GM12875 (cell line): ENCODE measurements at regions not wholly inside any gene's neighbourhood (a gene's known extent, or its start where the extent isn't known, plus 50 kb on each side); places are given as distances from the start of the nearest gene placed in this dataset.

Source experiments
- H3K4me3 ChIP-seq: one replicate; pipeline ENCODE4 v1.5.1; 2011; ENCODE audit warnings: low read depth, low read length, control low read depth
- TF ChIP-seq, protein P1 (sequence below): IDR thresholded peaks from 2 replicates; pipeline ENCODE4 v1.5.1; 2011; ENCODE audit warnings: low read depth, mild to moderate bottlenecking, control low read depth, inconsistent platforms, low read length, moderate library complexity, borderline replicate concordance; ENCODE audit not compliant: insufficient read depth

DNA sequence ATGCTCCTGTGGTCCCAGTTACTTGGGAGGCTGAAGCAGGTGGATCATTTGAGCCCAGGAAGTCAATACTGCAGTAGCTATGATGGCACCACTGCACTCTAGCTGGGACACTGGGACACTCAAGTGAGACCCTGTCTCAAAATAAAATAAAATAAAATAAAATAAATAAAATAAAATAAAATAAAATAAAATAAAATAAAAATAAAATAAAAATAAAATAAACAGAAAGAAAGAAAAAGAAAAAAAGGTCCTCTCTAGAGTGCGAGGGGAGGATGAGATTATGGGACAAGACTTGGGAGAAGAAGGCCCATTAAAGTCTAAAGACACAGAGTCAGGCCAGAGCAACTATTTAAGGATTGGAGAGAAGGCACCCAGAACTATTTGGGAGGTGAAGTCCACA, 172.5 kb downstream of the IER5 start:
- H3K4me3 ChIP-seq = no peak overlapping the region
- TF ChIP-seq, protein P1, sequence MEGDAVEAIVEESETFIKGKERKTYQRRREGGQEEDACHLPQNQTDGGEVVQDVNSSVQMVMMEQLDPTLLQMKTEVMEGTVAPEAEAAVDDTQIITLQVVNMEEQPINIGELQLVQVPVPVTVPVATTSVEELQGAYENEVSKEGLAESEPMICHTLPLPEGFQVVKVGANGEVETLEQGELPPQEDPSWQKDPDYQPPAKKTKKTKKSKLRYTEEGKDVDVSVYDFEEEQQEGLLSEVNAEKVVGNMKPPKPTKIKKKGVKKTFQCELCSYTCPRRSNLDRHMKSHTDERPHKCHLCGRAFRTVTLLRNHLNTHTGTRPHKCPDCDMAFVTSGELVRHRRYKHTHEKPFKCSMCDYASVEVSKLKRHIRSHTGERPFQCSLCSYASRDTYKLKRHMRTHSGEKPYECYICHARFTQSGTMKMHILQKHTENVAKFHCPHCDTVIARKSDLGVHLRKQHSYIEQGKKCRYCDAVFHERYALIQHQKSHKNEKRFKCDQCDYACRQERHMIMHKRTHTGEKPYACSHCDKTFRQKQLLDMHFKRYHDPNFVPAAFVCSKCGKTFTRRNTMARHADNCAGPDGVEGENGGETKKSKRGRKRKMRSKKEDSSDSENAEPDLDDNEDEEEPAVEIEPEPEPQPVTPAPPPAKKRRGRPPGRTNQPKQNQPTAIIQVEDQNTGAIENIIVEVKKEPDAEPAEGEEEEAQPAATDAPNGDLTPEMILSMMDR = no peak

DNA sequence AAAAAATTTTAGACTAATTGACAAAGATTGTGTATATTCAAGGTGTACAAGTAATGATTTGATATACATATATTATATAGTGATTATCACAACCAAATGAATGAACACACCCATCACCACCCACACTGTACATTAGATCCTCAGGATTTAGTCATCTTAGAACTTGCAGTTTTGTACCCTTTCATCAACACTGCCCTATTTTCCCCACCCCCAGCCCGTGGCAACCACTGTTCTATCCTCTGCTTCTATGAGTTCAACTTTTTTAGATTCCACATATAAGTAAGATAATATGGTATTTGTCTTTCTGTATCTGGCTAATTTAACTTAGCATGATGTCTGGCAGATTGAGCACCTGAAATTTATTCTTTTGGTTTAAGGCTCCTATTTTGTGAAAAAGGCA, 173.6 kb downstream of the IER5 start:
- TF ChIP-seq, protein P1 = no peak

DNA sequence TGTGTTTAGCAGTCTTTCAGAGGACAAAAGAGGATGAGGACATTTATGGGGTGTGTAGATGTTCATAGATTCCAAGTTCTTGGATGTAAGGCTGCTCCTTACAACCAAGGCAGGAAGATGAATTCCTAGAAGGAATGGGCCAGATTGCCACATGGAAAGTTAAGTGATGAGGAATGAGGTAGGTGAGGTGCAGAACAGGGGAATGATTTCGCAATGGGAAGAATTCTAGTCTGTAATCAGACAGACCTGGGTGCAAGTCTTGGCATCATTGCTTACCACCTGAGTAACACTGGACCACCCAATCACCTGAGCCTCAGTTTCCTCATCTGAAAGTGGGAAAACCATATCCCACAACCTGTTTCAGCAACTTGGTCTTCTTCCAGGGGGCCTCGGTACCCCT, 174.9 kb downstream of the IER5 start:
- no peak overlapping the region for H3K4me3 ChIP-seq
- TF ChIP-seq, protein P1 = no peak

More for the DNA sequence above, 173.6 kb downstream of the IER5 start:
- no peak overlapping the region for H3K4me3 ChIP-seq

DNA sequence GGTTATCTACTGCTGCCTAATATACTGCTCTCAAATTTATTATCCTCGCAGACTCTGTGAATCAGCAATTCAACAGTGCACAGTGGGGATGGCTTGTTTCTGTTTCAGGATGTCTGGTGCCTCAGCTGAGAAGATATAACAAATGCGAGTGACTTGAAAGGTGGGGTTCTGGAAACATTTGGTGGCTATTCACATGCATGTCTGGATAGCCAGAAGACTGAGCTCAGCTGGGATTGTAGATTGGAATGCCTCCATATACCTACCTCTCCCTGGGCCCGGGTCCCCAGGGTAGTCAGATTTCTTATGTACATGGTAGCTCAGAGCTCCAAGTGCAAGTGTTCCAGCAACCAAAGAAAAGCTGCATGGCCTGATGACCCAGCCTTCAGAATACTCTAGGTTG, 176.3 kb downstream of the IER5 start:
- no peak overlapping the region for H3K4me3 ChIP-seq

DNA sequence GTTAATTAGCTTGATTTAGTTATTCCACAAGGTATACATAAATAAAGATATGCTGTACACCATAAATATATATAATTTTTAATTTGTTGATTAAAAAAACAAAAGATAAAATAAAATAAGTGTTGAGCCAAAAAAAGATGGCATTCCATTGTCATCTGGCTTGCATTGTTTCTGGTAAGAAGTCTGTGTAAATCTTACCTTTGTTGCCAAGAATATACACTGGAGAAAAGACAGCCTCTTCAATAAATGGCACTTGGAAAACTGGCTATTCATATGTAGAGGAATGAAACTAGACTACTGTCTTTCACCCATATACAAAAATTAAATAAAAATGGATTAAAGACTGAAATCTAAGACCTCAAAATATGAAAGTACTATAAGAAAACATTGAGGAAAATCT, 196.5 kb downstream of the IER5 start:
- H3K4me3 ChIP-seq = no peak overlapping the region
- TF ChIP-seq, protein P1 = no peak

More for the DNA sequence above, 176.3 kb downstream of the IER5 start:
- TF ChIP-seq, protein P1 = no peak

DNA sequence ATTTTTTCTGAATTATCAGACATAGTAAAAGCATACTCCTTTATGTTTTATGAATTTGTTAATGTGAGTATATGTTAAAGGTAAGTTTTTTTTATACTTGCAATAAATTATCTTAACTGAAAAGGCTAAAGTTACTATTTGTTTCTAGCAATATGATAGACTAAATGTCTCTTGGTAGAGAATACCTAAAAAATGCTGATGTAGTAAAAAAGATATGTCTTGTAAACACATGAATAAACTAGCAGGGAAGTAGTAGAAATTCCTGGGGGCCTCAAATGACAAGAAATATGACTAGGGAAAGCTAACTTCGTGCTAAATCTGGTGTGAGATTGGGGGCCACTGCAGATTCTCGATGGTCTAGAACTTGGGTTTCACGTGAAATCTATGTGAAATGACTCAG, 188.1 kb upstream of the CACNA1E start:
- TF ChIP-seq, protein P1 = no peak
- H3K4me3 ChIP-seq = no peak overlapping the region

DNA sequence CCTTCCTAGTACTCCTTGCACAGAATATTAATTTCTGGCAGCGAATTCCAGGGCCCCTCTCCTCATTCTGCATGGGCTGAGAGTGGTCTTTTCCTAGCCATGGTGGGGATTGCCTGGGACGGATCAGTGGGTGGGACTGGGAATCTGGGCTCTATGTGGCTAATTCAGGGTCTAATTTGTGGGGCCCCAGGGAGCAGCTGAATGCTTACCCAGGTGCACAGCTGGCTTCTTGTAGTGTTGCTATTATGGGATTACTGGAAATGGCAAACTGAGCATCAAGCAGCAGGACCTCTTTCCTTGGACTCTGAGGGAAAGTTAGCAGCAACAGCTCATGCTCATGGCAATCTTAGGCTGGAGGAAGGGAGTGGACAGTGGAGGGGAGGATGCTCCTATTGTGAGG, 187.1 kb upstream of the CACNA1E start:
- TF ChIP-seq, protein P1 = no peak
- no peak overlapping the region for H3K4me3 ChIP-seq
